ENCODE measurements at regions not wholly inside any gene's neighbourhood (a gene's known extent, or its start where the extent isn't known, plus 50 kb on each side); places are given as distances from the start of the nearest gene placed in this dataset.
"Not testable (repeated sequence)": the region's sequence is repeated elsewhere in the genome, so short reads cannot be mapped to it uniquely, and the experiment has no call there.

DNA sequence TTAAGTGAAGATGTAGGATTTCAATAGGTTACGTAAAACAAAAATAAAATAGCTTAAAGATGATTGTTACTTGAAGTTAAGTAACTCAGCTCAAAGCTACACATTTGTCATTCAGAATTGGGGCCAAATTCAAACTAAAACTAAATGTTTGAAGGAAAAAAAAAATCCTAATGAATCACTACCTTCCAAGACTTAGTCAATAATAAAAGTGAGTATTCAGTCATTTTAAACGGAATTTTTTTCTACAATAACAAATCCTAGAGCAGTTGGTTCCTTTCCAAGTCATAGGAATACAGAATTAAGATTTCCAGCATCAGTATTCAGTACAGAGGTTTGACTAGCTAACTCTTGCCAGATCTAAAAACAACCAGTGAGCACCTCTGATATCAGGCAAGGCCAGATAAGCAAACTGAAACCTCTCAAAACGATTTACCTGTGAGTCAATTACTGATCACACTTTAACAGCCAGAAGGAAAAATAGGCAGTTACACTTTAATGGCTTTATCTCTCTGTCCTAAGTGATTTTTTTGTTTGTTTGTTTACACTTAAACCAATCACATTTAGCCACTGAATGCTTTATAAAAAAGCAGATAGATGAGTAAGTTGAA, 669.8 kb upstream of the ANKRD30A start:
- intact Hi-C loops (cut with micrococcal nuclease): no loop called here

DNA sequence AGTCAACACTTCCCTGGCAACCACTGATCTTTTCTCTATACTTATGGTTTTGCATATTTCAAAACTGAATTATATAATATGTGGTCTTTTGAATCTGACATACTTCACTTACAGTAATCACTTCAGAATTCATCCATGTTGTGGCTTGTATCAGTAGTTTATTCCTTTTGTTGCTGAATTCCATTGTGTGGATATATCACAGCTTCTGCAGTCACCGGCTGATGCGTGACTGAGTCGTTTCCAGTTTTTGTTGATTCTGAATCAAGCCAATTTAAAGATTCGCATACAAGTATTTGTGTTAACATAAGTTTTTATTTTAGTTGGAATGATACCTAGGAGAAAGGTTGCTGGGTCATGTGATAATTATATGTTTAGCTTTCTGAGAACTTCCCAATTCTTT, 672.5 kb upstream of the ANKRD30A start:
- intact Hi-C loops (cut with micrococcal nuclease): no loop called here

DNA sequence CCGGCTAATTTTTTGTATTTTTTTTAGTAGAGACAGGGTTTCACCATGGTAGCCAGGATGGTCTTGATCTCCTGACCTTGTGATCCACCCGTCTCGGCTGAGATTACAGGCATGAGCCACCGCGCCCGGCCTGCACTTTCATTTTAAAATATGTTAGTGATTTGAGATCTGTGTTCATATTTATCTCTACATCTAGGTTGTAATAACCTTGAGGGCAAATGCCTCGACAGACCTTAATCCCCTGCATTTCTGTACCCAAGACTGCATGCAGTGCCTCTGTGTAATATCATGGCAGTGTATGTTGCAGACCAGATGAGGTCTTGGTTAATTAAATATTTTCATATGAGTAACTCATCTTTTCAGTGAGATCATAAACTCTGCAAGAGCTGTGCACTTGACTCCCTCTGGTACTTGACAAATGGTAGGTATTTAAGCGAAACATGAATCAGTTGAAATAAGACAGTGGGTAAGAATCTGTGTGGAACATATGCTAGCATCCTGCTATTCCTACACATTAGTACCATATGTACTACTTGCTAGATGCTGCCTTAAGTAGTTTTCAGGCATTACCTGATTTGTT, 673.9 kb upstream of the ANKRD30A start:
- intact Hi-C loops (cut with micrococcal nuclease): no loop called here

DNA sequence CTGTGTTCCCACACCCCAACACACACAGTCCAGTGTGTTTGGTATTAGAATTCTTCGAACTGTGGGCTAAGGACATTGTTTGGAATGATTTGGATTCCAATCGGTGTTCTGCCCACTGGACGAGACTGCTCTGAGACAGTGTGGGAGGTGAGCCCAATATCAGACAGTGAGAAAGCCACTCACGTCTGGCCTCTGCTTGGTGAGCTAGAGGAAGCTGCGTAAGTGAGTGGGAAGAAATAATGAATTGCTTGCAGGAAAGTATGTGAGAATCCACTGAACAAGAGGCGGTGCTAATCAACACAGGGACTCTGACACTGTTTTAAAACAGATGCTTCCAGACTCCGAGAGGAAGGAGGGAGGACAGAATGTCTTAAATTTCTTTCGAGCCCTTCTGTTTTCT, 675.0 kb upstream of the ANKRD30A start:
- intact Hi-C loops (cut with micrococcal nuclease): no loop called here

DNA sequence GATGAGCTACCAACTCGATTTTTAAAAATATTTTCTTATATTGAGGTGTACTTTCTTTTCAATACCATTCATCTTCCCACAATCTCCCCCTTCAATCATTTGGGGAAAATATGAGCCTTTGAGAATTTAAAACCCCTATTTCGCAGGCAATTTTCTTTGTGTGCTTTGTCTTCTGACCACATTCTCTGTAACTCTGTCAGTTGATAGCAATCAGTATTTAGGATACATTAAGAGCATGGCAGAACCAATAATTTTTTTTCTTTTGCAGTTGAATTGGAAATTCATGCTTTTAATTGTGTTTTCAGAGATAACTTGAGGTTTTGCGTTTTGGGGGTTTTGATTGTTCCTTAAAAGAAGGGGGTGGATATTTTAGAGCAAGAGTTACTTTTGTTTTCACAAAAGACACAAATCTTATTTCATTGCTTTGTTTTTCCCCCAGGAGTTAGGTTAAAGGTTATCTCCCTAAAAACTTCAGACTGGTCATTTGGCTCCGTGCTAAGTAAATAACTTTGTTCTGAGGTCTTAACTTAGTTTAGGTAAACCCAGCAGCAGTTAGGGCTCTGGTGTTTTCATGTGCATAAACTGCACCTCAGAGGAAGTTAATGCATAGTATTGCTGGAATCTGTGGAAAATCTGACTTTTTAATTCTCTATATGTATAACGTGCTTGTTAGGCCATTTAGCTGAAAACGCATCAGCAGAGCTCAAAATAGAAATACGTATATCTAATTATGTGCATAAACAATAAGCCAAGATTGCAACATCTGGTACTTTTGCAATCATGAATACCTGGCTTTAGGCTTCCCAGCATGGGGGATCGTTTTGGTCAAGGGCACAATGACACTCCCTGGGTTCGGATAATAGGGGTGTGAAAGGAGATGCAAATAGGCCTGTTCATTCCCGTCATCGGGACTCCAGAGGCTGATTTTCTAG, 676.4 kb upstream of the ANKRD30A start:
- intact Hi-C loops (cut with micrococcal nuclease): no loop called here

DNA sequence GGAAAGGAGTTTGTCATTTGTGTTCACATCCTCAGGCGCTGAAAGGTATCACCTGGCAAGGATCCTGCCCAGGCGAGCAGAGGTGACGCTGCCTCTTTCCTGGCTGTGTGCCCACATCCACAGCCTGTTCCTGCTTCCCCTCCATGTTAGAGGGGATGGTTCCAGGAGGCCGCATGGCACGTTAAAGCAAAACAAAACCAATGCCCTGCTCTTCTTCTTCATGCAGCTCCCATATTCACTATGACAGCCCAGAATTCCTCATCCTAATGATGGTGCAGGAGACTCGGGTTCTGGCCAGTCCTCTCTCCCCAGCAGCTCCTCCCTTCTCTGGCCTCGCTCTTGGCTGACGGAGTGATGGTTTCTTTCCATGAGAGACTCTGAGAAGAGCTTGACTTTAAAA, 678.5 kb upstream of the ANKRD30A start:
- intact Hi-C loops (cut with micrococcal nuclease): no loop called here

DNA sequence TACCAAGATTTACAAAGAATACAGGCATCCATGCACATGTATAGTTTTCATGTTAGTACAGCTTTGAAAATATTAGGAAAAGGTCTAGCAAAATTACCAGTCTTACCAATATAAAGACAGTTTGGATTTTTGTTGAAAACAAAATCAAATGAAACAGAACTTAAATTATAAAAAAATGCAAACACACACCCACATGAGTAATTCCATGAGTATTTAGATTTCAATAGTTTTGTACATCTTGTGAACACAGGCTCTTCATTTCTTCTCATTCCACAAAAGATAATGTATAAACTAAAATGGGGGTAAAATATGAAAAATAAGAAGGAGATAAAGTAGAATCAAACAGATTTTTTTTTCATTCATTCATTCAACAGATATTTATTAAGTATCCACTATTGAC, 682.2 kb upstream of the ANKRD30A start:
- intact Hi-C loops (cut with micrococcal nuclease): no loop called here

DNA sequence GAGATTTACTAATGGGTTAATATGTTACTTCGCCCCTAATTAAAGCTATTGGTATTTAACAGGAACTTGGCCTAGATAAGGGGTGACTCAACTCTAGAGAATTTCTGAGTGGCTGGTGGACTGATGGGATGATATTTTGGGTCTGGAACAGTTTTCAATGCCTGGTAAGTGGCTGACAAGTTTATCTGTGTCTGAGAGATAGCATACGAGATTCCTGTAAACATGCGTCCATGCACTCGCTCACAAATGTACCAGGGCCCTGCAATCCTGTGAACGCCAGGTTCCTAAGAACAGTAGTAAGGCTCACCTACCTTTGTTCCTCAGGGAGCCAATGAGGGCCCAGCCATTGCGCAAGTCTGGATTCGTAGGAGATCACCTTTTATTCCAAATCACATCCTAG, 683.8 kb upstream of the ANKRD30A start:
- intact Hi-C loops (cut with micrococcal nuclease): no loop called here

DNA sequence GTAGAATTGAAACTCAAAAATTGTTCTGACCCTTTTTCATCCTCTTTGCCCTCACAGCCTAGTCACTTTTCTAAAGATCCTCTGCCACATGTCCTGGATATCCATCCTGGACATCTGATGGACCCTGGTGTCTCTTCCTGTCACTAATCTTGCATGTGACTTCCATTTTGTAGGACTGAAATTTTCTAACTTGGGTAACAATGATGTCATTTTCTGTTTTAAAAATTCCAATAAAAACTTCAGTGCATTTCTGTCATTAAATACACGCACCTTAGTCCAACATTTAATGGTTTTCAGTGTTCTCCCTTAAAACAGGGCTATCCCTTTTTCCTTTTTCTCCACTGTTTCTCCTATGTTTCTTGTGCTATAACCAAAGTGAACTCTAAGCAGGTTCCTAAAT, 684.9 kb upstream of the ANKRD30A start:
- intact Hi-C loops (cut with micrococcal nuclease): no loop called here

DNA sequence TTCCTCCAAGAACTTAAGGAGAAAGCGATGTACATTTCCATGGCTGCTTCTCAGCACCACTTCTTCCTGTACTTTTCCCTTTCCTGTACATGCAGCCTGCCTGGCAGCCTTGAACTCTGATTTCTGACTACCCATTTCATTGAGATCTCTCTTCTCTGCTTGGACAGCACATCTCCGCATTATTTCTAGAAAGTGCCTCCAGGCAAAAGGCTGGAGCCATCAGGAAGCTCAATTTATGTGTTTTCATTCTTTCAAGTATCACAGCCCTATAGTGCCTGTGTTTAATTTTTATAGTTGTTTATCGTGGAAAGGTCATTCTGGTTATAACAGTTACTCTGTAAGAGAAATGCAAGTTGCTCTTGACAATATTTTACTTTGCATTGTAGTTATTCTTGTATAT, 688.0 kb upstream of the ANKRD30A start:
- intact Hi-C loops (cut with micrococcal nuclease): no loop called here

DNA sequence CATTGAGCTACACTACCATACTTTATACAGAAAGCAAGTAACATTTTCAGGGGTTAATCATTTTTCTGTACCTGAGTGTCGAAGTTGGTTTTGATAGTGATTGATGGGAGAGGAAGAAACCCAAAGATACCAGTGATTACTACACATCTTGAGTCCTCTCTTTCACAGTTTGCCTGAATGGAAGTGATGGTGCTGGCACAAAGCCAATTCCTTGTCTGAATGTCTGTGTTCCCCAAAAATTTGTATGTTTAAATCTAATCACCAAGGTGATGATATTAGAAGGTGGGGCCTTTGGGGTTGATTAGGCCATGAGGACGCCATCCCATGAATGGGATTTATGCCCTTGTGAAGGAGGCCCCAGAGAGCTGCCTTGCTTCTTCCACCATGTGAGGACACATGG, 696.9 kb upstream of the ANKRD30A start:
- intact Hi-C loops (cut with micrococcal nuclease): no loop called here

DNA sequence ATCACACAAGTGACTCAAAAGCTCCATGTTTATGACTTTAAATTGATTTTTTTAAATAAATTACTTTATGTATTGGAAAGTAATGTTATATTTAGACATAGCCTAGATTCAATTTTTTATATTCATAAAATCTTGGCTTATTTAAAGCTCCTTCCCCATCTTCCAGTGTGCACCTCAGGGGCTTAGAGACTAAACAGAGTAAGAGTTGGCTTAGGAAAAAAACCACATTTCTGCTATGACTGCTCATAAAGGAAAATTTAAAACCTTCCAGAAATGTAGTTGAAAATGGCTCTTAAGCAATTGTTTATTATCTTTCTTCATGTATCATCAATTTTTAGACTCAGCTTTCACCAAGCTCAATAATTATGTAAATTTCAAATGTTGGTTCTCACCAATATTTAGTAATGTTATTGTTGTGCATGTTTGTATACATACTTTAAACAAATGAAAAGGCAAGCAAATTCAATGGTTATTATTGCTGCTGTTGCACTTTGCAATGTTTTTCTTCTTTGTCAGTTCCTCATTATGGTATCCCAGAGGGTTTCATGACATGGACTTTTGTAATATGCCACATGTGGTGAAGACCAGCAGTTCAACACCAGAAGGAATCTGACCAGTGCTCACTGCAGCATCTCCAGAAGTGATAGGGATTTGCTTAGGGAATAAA, 700.1 kb upstream of the ANKRD30A start:
- intact Hi-C loops (cut with micrococcal nuclease): no loop called here

DNA sequence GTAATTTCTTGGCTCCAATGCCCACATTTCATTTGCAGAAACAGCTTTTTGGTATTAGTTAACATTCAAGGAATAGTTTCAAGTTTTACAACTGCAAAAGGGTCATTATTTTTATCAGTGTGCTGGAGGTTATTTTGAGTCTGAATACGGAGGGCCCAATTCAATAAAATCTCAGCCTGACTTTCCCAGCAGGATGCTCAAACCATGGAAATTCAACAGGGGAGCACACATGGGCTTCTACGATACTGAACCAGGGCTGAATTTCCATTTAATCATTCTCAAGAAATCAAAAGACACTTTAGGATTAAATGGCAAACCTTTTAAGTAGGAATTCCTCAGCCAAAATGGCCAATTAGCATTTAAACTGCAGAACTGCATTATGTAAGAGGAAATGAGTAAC, 700.9 kb upstream of the ANKRD30A start:
- intact Hi-C loops (cut with micrococcal nuclease): no loop called here

DNA sequence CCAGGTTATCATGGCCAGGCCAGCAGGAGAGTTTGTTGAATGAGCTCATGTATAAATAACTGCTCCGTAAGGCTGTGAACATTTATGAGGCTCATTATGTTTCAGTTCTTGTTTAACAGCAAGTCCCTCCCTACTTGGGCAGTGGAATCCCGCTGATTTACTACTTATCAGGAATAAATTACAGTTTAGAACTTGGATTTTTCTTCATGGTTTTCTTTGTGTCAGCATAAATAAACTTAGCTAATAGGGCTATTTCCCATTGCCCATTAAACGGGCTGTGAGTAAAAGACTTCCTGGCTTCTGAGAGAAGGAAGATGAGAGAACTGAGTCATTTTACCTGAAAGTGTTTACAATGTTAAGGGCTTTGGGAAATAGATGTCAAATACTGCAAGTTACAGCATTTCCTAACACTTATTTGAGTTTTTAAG, 701.6 kb upstream of the ANKRD30A start:
- intact Hi-C loops (cut with micrococcal nuclease): no loop called here

DNA sequence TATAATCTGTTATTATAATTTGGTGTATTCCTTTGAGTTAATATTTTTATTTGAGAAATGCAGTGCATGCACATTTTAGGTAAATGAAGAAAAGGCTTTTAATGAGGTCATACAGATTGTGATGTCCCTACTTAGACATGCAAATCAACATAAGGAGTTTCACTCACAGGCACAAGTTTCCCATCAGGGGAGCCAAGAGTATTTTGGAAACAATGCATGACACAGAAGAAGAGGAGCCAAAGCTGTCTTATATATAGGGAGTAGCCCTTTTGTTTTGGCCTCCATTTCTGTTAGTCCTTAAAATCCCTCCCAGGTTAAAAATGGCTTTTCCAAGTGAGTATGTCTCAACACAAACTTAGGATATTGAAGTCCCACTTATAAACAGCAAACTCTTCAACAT, 703.4 kb upstream of the ANKRD30A start:
- intact Hi-C loops (cut with micrococcal nuclease): no loop called here

DNA sequence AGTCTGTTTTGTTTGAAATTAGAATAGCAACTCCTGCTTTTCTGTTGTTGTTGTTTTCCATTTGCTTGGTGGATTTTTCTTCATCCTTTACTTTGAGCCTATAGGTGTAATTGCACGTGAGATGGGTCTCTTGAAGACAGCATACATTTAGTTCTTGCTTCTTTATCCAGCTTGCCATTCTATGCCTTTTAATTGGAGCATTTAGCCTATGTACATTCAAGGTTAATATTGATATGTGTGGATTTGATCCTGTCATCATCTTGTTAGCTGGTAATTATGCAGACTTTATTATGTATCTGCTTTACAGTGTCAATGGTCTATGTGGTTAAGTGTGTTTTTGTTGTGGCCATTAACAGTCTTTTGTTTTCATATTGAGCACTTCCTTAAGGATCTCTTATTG, 708.9 kb upstream of the ANKRD30A start:
- intact Hi-C loops (cut with micrococcal nuclease): no loop called here

DNA sequence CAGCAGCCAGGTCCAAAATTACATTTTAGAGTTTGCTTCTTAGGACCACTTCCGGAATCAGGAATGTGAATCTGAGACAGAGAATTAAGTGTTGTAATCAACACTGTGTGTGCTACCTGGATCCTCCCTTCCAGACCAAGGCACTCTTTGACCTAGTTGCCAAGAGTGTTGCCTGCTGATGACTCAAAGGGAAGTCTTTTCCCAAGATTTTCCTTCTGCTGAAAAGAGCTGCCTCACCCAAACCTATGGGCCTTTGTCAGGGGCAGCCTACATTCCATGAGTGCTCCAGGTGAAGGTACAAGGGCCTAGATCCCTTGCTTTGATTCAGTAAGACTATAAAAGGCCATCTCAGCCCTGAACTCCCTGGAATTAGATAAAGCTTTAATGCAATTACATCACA, 712.5 kb upstream of the ANKRD30A start:
- intact Hi-C loops (cut with micrococcal nuclease): no loop called here

DNA sequence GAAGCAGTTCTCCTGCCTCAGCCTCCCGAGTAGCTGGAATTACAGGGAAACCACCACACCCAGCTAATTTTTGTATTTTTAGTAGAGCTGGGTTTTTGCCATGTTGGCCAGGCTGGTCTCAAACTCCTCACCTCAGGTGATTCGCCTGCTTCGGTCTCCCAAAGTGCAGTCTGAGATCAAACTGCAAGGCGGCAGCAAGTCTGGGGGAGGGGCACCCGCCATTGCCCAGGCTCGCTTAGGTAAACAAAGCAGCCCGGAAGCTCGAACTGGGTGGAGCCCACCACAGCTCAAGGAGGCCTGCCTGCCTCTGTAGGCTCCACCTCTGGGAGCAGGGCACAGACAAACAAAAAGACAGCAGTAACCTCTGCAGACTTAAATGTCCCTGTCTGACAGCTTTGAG, 725.2 kb upstream of the ANKRD30A start:
- intact Hi-C loops (cut with micrococcal nuclease): not testable (repeated sequence)

DNA sequence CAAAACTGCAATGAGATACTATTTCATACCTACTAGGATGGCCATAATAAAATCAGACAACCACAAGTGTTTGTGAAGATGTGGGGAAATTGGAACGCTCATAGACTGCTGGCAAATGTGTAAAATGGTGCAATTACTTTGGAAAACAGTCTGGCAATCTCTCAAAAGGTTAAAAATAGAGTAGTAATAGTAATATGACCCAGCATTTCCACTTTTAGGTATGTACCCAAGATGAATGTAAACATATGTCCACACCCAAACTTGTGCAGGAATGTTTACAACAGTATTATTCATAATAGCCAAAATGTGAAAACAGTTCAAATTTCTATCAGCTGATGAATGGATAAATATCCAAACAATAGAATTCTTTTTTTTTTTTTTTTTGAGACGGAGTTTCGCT, 731.6 kb upstream of the ANKRD30A start:
- intact Hi-C loops (cut with micrococcal nuclease): no loop called here

DNA sequence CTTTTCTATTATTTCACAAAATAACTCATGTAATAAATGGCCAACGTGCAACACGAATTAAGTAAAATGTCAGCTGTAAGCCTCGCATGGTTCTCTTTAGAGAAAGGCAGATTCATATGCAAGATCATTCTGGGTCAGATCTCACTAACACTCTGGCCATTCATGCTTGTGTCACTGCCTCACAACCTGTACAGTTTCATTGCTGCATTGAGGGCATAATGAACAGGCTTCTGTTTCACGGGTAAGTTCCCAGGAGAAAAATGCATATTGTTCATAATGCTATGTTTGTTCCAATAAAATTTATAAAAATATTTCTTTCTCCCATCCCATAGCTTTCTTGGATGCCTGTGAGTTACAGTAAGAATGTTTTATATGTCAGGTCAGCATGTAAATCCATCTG, 734.0 kb upstream of the ANKRD30A start:
- intact Hi-C loops (cut with micrococcal nuclease): no loop called here

DNA sequence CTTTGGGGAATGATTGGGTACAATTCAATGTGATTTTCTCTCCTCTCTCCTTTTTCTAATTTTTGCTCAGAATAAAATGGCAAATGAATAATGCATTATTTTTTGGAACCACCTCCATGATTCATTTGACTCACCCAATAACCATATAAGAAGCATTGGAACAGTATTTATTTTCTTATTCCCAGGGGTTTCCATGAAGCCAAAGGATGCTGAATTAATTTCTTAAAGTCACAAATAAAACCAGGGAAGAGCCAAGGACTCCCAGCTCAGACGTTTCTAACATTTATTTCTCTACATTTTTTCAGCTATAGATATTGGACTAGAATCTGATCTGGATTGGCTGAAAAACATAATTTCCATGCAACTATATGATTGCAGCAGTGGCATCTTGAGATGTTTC, 735.2 kb upstream of the ANKRD30A start:
- intact Hi-C loops (cut with micrococcal nuclease): no loop called here

DNA sequence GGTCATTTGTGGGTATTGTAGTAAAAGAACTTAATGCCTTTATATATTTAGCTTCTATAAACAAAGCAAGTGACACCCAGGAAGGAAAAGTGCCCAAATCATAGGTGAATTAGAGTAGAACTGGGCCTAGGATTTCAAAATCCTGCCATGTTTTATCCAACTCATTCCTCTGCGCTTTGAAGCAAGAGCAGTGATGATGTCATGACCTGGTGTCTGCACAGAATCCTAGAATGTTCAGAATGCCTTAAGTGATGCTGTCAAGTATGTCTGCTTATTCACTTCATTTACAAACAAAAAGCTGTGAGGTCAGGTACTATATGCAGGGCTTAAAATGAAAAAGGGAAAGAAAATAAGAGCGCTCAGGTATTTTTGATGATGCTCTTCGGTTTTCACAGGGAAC, 737.2 kb upstream of the ANKRD30A start:
- intact Hi-C loops (cut with micrococcal nuclease): no loop called here

Data from T-helper 2 cell treated with Interferon-gamma antibody and Interleukin-4, amounts not matched to agents 100 ng/mL and 5 ng/mL, for 36 hours (primary cell).